ENCODE measurements at regions not wholly inside any gene's neighbourhood (a gene's known extent, or its start where the extent isn't known, plus 50 kb on each side); places are given as distances from the start of the nearest gene placed in this dataset.
"Not testable (repeated sequence)": the region's sequence is repeated elsewhere in the genome, so short reads cannot be mapped to it uniquely, and the experiment has no call there.

DNA sequence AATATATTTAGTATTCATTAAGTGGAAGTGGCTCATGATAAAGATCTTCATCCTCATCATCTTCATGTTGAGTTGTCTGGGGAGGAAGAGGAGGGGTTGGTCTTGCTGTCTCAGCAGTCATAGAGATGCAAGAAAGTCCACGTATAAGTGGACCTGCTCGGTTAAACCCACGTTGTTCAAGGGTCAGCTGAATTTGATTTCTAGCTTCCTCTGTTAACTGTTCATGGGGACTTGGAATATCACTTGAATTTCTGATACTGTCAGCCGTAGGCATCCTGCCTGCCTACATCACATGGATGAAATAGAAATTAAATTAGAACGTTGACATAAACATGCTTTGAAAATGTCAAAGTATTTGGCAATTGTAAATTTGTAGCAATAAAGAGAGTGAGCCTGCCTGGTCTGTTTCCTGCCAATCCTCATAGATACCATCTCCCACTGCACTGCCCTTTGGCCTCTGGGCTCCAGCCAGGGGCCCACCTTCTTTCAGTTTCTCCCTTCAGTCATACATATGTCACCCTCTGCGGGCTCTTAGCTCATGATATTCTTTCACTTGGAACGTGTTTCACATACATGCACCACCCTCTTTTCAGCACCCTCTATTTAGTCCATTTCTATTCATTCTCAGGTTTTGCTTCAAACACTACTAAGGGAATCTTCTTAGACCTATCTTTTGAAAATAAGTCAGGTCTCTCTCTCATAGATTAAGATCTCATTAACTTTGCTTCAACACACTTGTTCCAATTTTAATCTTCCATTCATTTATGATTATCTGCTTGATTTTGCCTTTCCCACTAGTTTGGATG, 376.3 kb downstream of the IPMK start:
- DNase-seq (ENCODE audit: low spot score) = no peak
- H3K27ac ChIP-seq = no peak overlapping the region
- ChIA-PET POLR2A (ENCODE audit: low non-redundant PET) (no interaction called here), CTCF (interaction anchor here (0.7 kb wide), 1 partner anchor 10 kb away, joined by 3 read pairs; no protein-coding TSS in a partner anchor)
- TF ChIP-seq, protein P1, sequence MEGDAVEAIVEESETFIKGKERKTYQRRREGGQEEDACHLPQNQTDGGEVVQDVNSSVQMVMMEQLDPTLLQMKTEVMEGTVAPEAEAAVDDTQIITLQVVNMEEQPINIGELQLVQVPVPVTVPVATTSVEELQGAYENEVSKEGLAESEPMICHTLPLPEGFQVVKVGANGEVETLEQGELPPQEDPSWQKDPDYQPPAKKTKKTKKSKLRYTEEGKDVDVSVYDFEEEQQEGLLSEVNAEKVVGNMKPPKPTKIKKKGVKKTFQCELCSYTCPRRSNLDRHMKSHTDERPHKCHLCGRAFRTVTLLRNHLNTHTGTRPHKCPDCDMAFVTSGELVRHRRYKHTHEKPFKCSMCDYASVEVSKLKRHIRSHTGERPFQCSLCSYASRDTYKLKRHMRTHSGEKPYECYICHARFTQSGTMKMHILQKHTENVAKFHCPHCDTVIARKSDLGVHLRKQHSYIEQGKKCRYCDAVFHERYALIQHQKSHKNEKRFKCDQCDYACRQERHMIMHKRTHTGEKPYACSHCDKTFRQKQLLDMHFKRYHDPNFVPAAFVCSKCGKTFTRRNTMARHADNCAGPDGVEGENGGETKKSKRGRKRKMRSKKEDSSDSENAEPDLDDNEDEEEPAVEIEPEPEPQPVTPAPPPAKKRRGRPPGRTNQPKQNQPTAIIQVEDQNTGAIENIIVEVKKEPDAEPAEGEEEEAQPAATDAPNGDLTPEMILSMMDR (conservative IDR thresholded peaks at IDR 0.05; ENCODE audit: low read depth) = no peak

- CTCF ChIA-PET = no interaction called here
- TF ChIP-seq, protein P1 (conservative IDR thresholded peaks at IDR 0.05; ENCODE audit: low read depth) = no peak
- no peak overlapping the region for H3K27ac ChIP-seq
- POLR2A ChIA-PET (ENCODE audit: low non-redundant PET) = no interaction called here
- no peak for DNase-seq (ENCODE audit: low spot score)
These were observed 377.0 kb downstream of the IPMK start for GRCh38 chr10:57890691-57891090.

- H3K27ac ChIP-seq; CTCF ChIA-PET; DNase-seq (ENCODE audit: low spot score); POLR2A ChIA-PET (ENCODE audit: low non-redundant PET): not testable (repeated sequence)
These were observed 382.1 kb downstream of the IPMK start for GRCh38 chr10:57885618-57885968.

DNA sequence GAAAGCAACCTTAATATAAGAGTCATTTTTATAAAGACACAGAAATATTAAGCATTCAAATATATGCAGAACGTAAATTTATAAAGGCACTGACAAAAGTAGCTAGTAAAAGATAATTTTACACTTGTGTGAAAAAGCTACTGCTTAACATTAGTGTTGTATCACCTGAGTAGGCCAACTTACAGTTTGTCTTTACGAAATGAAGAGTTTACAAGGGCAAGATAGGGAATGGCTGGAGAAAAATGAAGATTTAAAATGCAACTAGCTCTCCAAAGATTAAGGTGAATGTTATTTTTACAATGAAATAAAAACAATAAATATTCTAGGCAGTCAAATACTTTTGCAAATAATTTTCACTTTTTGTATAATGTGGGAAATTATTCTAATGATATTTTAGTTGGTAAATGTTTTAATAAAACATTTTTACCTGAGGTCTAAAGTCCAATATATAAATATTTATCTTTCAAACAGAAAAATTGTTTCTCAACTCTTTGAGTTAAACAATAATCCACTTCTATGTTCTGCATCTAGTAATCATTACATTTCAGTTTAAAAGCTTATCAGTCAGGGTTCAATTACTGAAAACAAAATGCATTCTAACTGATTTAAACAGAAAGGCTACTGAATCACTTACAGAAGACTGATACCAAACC, 382.6 kb downstream of the IPMK start:
- no peak for DNase-seq (ENCODE audit: low spot score)
- TF ChIP-seq, protein P1 (conservative IDR thresholded peaks at IDR 0.05; ENCODE audit: low read depth) = no peak
- H3K27ac ChIP-seq = no peak overlapping the region
- CTCF ChIA-PET = no interaction called here
- POLR2A ChIA-PET (ENCODE audit: low non-redundant PET) = no interaction called here

DNA sequence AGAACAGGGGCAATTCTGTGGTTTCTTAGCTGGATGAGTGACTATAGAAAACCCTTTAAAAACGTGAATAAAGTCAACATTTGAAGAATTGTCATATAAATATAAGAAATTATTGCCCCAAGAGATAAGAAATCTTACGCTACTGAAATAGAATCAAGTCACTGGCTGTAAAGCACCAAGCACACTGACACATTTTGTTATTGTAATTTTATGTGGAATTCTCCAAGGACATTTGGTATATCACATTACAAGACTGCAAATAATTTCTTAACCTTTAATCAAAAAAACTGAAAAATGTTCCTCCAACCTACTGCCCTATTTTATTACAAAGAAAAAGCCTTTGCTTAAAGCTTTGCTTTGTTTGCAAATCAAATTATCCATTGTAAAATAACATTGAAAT, 383.3 kb downstream of the IPMK start:
- CTCF ChIA-PET = interaction anchor here (0.7 kb wide), 1 partner anchor 67 kb away, joined by 4 read pairs; no protein-coding TSS in a partner anchor
- POLR2A ChIA-PET (ENCODE audit: low non-redundant PET) = no interaction called here
- TF ChIP-seq, protein P1 (conservative IDR thresholded peaks at IDR 0.05; ENCODE audit: low read depth) = no peak
- no peak for DNase-seq (ENCODE audit: low spot score)
- H3K27ac ChIP-seq = no peak overlapping the region

DNA sequence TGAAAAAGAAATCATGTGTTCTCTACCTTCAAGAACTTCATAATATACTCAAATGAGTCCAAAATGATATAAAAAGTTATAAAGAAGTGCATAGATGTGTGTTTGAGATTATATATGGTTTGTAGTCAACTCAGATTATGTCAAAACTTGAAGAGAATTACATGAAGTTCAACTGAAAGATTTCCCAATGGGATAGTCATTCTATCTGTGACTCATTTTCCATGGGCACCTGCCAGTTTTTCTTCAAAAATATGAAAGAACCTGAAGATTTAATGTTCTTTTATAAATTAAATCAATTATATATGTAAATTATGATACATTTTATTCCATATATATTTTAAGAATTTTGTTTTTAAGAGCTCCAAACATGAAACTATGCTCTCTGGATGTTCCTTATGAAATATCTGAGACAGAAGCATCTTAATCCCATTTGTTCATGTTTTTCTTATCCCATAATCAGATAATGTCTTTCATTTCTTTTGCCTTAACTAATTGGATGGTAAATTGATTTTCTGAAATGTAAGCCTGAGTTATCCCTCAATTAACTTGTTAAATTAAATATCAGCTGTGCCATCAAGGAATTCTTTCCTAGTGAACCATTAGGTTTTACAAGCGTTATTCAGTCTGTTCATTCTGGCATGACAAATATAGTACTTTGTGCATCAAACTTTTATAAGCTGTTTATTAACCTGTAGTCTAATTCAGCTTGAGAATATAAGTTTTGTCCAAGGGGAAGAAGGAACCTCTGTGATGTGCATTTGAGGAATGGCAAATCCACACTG, 387.1 kb downstream of the IPMK start:
- ChIA-PET CTCF (interaction anchor here (0.7 kb wide), 1 partner anchor 216 kb away, joined by 4 read pairs; no protein-coding TSS in a partner anchor), POLR2A (ENCODE audit: low non-redundant PET) (no interaction called here)
- H3K27ac ChIP-seq = no peak overlapping the region
- TF ChIP-seq, protein P1 (conservative IDR thresholded peaks at IDR 0.05; ENCODE audit: low read depth) = no peak
- DNase-seq (ENCODE audit: low spot score) = no peak
